GM23338 (cell line): ENCODE measurements at regions not wholly inside any gene's neighbourhood (a gene's known extent, or its start where the extent isn't known, plus 50 kb on each side); places are given as distances from the start of the nearest gene placed in this dataset.

Experiments used
- ATAC-seq: fragments of 200-7000 bp; cut with Tn5 transposase; 3 replicates; pipeline ENCODE4 v1.9.1; 2020
- DNase-seq: peaks from one replicate; pipeline ENCODE4 v3.0.0-alpha.2; 2015; ENCODE audit warnings: low spot score
- H2AFZ ChIP-seq: fragments of 200-600 bp; sonication (generic); 2 replicates; pipeline ENCODE4 v1.8.0; 2016; ENCODE audit warnings: antibody characterized with exemption, mild to moderate bottlenecking, moderate library complexity
- H3F3A ChIP-seq: fragments of 200-600 bp; sonication (generic); replicated peaks from 2 replicates; pipeline ENCODE4 v1.8.0; 2017; ENCODE audit warnings: antibody characterized with exemption, mixed run types, low read depth
- H3K27ac ChIP-seq: fragments of 200-600 bp; sonication (generic); 2 replicates; pipeline ENCODE4 v1.6.1; 2016; ENCODE audit warnings: low read depth
- H3K27me3 ChIP-seq: fragments of 200-600 bp; sonication (generic); 2 replicates; pipeline ENCODE4 v1.8.0; 2016; ENCODE audit warnings: mild to moderate bottlenecking, mixed run types, moderate library complexity; ENCODE audit not compliant: insufficient read depth
- H3K36me3 ChIP-seq: fragments of 200-600 bp; sonication (generic); 2 replicates; pipeline ENCODE4 v1.8.0; 2016; ENCODE audit warnings: mild to moderate bottlenecking; ENCODE audit not compliant: insufficient read depth
- H3K4me1 ChIP-seq: fragments of 200-600 bp; sonication (generic); 2 replicates; pipeline ENCODE4 v1.8.0; 2016; ENCODE audit warnings: mild to moderate bottlenecking, moderate library complexity; ENCODE audit not compliant: insufficient read depth
- H3K4me2 ChIP-seq: fragments of 200-600 bp; sonication (generic); 2 replicates; pipeline ENCODE4 v1.7.1; 2017; ENCODE audit warnings: mixed run types
- H3K4me3 ChIP-seq: fragments of 200-600 bp; sonication (generic); 2 replicates; pipeline ENCODE4 v1.6.1; 2016; ENCODE audit warnings: mixed run types
- H3K79me2 ChIP-seq: fragments of 200-600 bp; sonication (generic); replicated peaks from 2 replicates; pipeline ENCODE4 v1.8.0; 2017; ENCODE audit warnings: mild to moderate bottlenecking; ENCODE audit not compliant: insufficient read depth
- H3K9me2 ChIP-seq: fragments of 200-600 bp; sonication (generic); 2 replicates; pipeline ENCODE4 v1.8.0; 2017; ENCODE audit not compliant: insufficient read depth
- H4K20me1 ChIP-seq: fragments of 200-600 bp; sonication (generic); replicated peaks from 2 replicates; pipeline ENCODE4 v1.8.0; 2017; ENCODE audit warnings: mild to moderate bottlenecking; ENCODE audit not compliant: insufficient read depth
- H3K27ac Mint-ChIP-seq: 2 replicates; pipeline ENCODE4 v1.8.0; 2020; ENCODE audit warnings: inconsistent platforms, mild to moderate bottlenecking, moderate library complexity, mixed read lengths
- H3K27me3 Mint-ChIP-seq: 3 replicates; pipeline ENCODE4 v1.8.0; 2022; ENCODE audit warnings: low read depth, mild to moderate bottlenecking, moderate library complexity, mixed read lengths, inconsistent platforms; ENCODE audit not compliant: insufficient read depth, poor library complexity
- H3K36me3 Mint-ChIP-seq: 3 replicates; pipeline ENCODE4 v1.8.0; 2021; ENCODE audit warnings: low read depth, mild to moderate bottlenecking, inconsistent platforms, moderate library complexity, mixed read lengths
- H3K4me1 Mint-ChIP-seq: 3 replicates; pipeline ENCODE4 v1.8.0; 2020; ENCODE audit warnings: mild to moderate bottlenecking, inconsistent platforms, mixed read lengths
- H3K4me3 Mint-ChIP-seq: 3 replicates; pipeline ENCODE4 v1.8.0; 2021; ENCODE audit warnings: moderate library complexity, mild to moderate bottlenecking, inconsistent platforms, mixed read lengths
- H3K9me3 Mint-ChIP-seq: 3 replicates; pipeline ENCODE4 v1.8.0; 2020; ENCODE audit warnings: moderate library complexity, mild to moderate bottlenecking, inconsistent platforms, mixed read lengths
- CREB1 ChIP-seq: fragments of 250-450 bp; sonication (Bioruptor Pico); IDR thresholded peaks from 2 replicates; pipeline ENCODE4 v1.5.0; 2020; ENCODE audit warnings: low read depth, mild to moderate bottlenecking, moderate library complexity
- CTCF ChIP-seq, 2 experiments: fragments of 200-600 bp in 1 of 2; sonication (generic) in 1 of 2; conservative IDR thresholded peaks; 2 replicates each; pipeline versions ENCODE4 v1.5.1 to v1.6.1; 2016 to 2017; ENCODE audit warnings: antibody characterized with exemption in 2 of 2, low read depth in 2 of 2, mild to moderate bottlenecking in 2 of 2, moderate library complexity in 1 of 2
- ETS1 ChIP-seq: IDR thresholded peaks from 2 replicates; pipeline ENCODE4 v1.6.1; 2016; ENCODE audit warnings: antibody characterized with exemption
- EZH2 ChIP-seq: fragments of 200-600 bp; sonication (generic); IDR thresholded peaks from one replicate; pipeline ENCODE4 v1.8.0; 2017; ENCODE audit warnings: antibody characterized with exemption, mild to moderate bottlenecking, low read depth; ENCODE audit not compliant: unreplicated experiment
- EZH2phosphoT487 ChIP-seq: fragments of 200-600 bp; sonication (generic); IDR thresholded peaks from one replicate; pipeline ENCODE4 v1.8.1; 2018; ENCODE audit warnings: antibody characterized with exemption; ENCODE audit not compliant: unreplicated experiment
- JUNB ChIP-seq: IDR thresholded peaks from one replicate; pipeline ENCODE4 v1.6.1; 2016; ENCODE audit warnings: antibody characterized with exemption; ENCODE audit not compliant: unreplicated experiment
- NANOG ChIP-seq: IDR thresholded peaks from 2 replicates; pipeline ENCODE4 v1.6.1; 2016; ENCODE audit warnings: antibody characterized with exemption, borderline replicate concordance
- POLR2AphosphoS5 ChIP-seq: IDR thresholded peaks from 2 replicates; pipeline ENCODE4 v1.6.1; 2016; ENCODE audit warnings: antibody characterized with exemption, low read depth
- STAT1 ChIP-seq: IDR thresholded peaks from one replicate; pipeline ENCODE4 v1.6.1; 2016; ENCODE audit warnings: antibody characterized with exemption; ENCODE audit not compliant: unreplicated experiment
- ZNF114 ChIP-seq: fragments of 250-450 bp; sonication (Bioruptor Pico); IDR thresholded peaks from 2 replicates; pipeline ENCODE4 v1.5.0; 2020; ENCODE audit warnings: mild to moderate bottlenecking, moderate library complexity
- ZNF331 ChIP-seq: fragments of 250-450 bp; sonication (Bioruptor Pico); IDR thresholded peaks from 2 replicates; pipeline ENCODE4 v1.5.0; 2020; ENCODE audit warnings: low read depth, mild to moderate bottlenecking, moderate library complexity
- TF ChIP-seq, protein P1 (sequence below): IDR thresholded peaks from one replicate; pipeline ENCODE4 v1.6.1; 2018; ENCODE audit warnings: antibody characterized with exemption; ENCODE audit not compliant: unreplicated experiment
- TF ChIP-seq, protein P2 (sequence below): fragments of 250-450 bp; sonication (Bioruptor Pico); IDR thresholded peaks from 2 replicates; pipeline ENCODE4 v1.5.0; 2020; ENCODE audit warnings: mild to moderate bottlenecking, moderate library complexity

GRCh38 chr13:30848332-30849027, 57.6 kb upstream of the MEDAG start:
- H3K4me2 ChIP-seq, result no peak overlapping the region
- ATAC-seq (no peak), DNase-seq (no peak)
- H2AFZ ChIP-seq, result no peak overlapping the region
- TF ChIP-seq EZH2phosphoT487 (no peak), ZNF114 (CRISPR knock-in tag) (no peak), ETS1 (no peak), EZH2 (no peak), ZNF331 (no peak), STAT1 (no peak), JUNB (no peak), NANOG (no peak), CREB1 (CRISPR knock-in tag) (no peak), POLR2AphosphoS5 (no peak), CTCF (conservative IDR thresholded peaks at IDR 0.05; ENCODE audit: low read depth in 2 of 2) (no peak)
- TF ChIP-seq, protein P1, sequence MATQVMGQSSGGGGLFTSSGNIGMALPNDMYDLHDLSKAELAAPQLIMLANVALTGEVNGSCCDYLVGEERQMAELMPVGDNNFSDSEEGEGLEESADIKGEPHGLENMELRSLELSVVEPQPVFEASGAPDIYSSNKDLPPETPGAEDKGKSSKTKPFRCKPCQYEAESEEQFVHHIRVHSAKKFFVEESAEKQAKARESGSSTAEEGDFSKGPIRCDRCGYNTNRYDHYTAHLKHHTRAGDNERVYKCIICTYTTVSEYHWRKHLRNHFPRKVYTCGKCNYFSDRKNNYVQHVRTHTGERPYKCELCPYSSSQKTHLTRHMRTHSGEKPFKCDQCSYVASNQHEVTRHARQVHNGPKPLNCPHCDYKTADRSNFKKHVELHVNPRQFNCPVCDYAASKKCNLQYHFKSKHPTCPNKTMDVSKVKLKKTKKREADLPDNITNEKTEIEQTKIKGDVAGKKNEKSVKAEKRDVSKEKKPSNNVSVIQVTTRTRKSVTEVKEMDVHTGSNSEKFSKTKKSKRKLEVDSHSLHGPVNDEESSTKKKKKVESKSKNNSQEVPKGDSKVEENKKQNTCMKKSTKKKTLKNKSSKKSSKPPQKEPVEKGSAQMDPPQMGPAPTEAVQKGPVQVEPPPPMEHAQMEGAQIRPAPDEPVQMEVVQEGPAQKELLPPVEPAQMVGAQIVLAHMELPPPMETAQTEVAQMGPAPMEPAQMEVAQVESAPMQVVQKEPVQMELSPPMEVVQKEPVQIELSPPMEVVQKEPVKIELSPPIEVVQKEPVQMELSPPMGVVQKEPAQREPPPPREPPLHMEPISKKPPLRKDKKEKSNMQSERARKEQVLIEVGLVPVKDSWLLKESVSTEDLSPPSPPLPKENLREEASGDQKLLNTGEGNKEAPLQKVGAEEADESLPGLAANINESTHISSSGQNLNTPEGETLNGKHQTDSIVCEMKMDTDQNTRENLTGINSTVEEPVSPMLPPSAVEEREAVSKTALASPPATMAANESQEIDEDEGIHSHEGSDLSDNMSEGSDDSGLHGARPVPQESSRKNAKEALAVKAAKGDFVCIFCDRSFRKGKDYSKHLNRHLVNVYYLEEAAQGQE, result no peak
- TF ChIP-seq, protein P2, sequence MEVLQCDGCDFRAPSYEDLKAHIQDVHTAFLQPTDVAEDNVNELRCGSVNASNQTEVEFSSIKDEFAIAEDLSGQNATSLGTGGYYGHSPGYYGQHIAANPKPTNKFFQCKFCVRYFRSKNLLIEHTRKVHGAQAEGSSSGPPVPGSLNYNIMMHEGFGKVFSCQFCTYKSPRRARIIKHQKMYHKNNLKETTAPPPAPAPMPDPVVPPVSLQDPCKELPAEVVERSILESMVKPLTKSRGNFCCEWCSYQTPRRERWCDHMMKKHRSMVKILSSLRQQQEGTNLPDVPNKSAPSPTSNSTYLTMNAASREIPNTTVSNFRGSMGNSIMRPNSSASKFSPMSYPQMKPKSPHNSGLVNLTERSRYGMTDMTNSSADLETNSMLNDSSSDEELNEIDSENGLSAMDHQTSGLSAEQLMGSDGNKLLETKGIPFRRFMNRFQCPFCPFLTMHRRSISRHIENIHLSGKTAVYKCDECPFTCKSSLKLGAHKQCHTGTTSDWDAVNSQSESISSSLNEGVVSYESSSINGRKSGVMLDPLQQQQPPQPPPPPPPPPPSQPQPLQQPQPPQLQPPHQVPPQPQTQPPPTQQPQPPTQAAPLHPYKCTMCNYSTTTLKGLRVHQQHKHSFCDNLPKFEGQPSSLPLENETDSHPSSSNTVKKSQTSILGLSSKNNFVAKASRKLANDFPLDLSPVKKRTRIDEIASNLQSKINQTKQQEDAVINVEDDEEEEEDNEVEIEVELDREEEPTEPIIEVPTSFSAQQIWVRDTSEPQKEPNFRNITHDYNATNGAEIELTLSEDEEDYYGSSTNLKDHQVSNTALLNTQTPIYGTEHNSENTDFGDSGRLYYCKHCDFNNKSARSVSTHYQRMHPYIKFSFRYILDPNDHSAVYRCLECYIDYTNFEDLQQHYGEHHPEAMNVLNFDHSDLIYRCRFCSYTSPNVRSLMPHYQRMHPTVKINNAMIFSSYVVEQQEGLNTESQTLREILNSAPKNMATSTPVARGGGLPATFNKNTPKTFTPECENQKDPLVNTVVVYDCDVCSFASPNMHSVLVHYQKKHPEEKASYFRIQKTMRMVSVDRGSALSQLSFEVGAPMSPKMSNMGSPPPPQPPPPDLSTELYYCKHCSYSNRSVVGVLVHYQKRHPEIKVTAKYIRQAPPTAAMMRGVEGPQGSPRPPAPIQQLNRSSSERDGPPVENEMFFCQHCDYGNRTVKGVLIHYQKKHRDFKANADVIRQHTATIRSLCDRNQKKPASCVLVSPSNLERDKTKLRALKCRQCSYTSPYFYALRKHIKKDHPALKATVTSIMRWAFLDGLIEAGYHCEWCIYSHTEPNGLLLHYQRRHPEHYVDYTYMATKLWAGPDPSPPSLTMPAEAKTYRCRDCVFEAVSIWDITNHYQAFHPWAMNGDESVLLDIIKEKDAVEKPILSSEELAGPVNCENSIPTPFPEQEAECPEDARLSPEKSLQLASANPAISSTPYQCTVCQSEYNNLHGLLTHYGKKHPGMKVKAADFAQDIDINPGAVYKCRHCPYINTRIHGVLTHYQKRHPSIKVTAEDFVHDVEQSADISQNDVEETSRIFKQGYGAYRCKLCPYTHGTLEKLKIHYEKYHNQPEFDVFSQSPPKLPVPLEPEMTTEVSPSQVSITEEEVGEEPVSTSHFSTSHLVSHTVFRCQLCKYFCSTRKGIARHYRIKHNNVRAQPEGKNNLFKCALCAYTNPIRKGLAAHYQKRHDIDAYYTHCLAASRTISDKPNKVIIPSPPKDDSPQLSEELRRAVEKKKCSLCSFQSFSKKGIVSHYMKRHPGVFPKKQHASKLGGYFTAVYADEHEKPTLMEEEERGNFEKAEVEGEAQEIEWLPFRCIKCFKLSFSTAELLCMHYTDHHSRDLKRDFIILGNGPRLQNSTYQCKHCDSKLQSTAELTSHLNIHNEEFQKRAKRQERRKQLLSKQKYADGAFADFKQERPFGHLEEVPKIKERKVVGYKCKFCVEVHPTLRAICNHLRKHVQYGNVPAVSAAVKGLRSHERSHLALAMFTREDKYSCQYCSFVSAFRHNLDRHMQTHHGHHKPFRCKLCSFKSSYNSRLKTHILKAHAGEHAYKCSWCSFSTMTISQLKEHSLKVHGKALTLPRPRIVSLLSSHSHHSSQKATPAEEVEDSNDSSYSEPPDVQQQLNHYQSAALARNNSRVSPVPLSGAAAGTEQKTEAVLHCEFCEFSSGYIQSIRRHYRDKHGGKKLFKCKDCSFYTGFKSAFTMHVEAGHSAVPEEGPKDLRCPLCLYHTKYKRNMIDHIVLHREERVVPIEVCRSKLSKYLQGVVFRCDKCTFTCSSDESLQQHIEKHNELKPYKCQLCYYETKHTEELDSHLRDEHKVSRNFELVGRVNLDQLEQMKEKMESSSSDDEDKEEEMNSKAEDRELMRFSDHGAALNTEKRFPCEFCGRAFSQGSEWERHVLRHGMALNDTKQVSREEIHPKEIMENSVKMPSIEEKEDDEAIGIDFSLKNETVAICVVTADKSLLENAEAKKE, result no peak
- 0 out of 2 replicates have a peak, but pooled peaks cover 3% of the 10 kb centered on the region for H3F3A ChIP-seq
- no peaks in the 10 kb centered on the region for H3K36me3 Mint-ChIP-seq
- no peaks in the 10 kb centered on the region for H3K9me3 Mint-ChIP-seq
- H3K79me2 ChIP-seq, result no peaks in the 10 kb centered on the region
- no peak overlapping the region; the same call in 2 of the 3 replicates for H3K4me3 Mint-ChIP-seq
- H3K36me3 ChIP-seq, result no peaks in the 10 kb centered on the region
- H3K9me2 ChIP-seq, result 0 out of 2 replicates have a peak, but pooled peaks cover 12% of the 10 kb centered on the region
- no peak overlapping the region for H3K27ac ChIP-seq
- H3K27ac Mint-ChIP-seq, result no peak overlapping the region
- no peaks in the 10 kb centered on the region for H3K27me3 ChIP-seq
- peaks cover 4% of the 10 kb centered on the region for H3K27me3 Mint-ChIP-seq
- no peaks in the 10 kb centered on the region for H4K20me1 ChIP-seq
- no peak overlapping the region for H3K4me3 ChIP-seq
- peaks cover 2% of the 10 kb centered on the region; the same call in 1 of the 3 replicates for H3K4me1 Mint-ChIP-seq
- H3K4me1 ChIP-seq, result no peaks in the 10 kb centered on the region
